HepG2 (cell line): ENCODE measurements at regions not wholly inside any gene's neighbourhood (a gene's known extent, or its start where the extent isn't known, plus 50 kb on each side); places are given as distances from the start of the nearest gene placed in this dataset.

Experiments used
- ARNT2 ChIP-seq: sonication (generic); formaldehyde crosslinking; IDR thresholded peaks from 2 replicates; pipeline ENCODE4 v1.8.0; 2022; ENCODE audit warnings: mild to moderate bottlenecking, low read depth, missing genetic modification reagents, moderate library complexity
- ATF7-NPFF ChIP-seq: sonication (generic); formaldehyde crosslinking; IDR thresholded peaks from 2 replicates; pipeline ENCODE4 v1.8.1; 2023; ENCODE audit warnings: mild to moderate bottlenecking, low read depth, missing genetic modification reagents, moderate library complexity
- CENPX ChIP-seq: sonication (generic); formaldehyde crosslinking; IDR thresholded peaks from 2 replicates; pipeline ENCODE4 v1.9.0; 2021; ENCODE audit warnings: mild to moderate bottlenecking, missing genetic modification reagents, moderate library complexity
- EEA1 ChIP-seq: sonication (generic); formaldehyde crosslinking; IDR thresholded peaks from 2 replicates; pipeline ENCODE4 v1.5.1; 2020; ENCODE audit warnings: mild to moderate bottlenecking, missing genetic modification reagents, borderline replicate concordance
- MTF1 ChIP-seq: sonication (generic); formaldehyde crosslinking; IDR thresholded peaks from 2 replicates; pipeline ENCODE4 v1.5.0; 2020; ENCODE audit warnings: missing genetic modification reagents
- NAIF1 ChIP-seq: sonication (generic); formaldehyde crosslinking; IDR thresholded peaks from 2 replicates; pipeline ENCODE4 v1.5.0; 2020; ENCODE audit warnings: mild to moderate bottlenecking, missing genetic modification reagents, borderline replicate concordance
- PHF5A ChIP-seq: IDR thresholded peaks from one replicate; pipeline ENCODE4 v1.6.1; 2018; ENCODE audit warnings: low read depth, missing genetic modification reagents; ENCODE audit not compliant: unreplicated experiment
- RBFOX2 ChIP-seq: fragments of 200-400 bp; formaldehyde crosslinking; IDR thresholded peaks from 2 replicates; pipeline ENCODE4 v1.6.1; 2017; ENCODE audit warnings: low read depth, mild to moderate bottlenecking, low read length
- ZNF12 ChIP-seq: sonication (generic); formaldehyde crosslinking; IDR thresholded peaks from 2 replicates; pipeline ENCODE4 v1.5.0; 2020; ENCODE audit warnings: missing genetic modification reagents
- ZNF234 ChIP-seq: sonication (generic); formaldehyde crosslinking; conservative IDR thresholded peaks from 2 replicates; pipeline ENCODE4 v1.5.1; 2020; ENCODE audit warnings: mild to moderate bottlenecking, missing genetic modification reagents
- ZNF496 ChIP-seq: sonication (generic); formaldehyde crosslinking; IDR thresholded peaks from 2 replicates; pipeline ENCODE4 v1.8.1; 2023; ENCODE audit warnings: mild to moderate bottlenecking, moderate library complexity, missing genetic modification reagents; ENCODE audit not compliant: insufficient replicate concordance
- ZNF652 ChIP-seq: IDR thresholded peaks from 2 replicates; pipeline ENCODE4 v1.6.1; 2016; ENCODE audit warnings: low read depth, borderline replicate concordance
- ZNF891 ChIP-seq: sonication (generic); formaldehyde crosslinking; IDR thresholded peaks from 2 replicates; pipeline ENCODE4 v1.5.0; 2020; ENCODE audit warnings: mild to moderate bottlenecking, missing genetic modification reagents
- TF ChIP-seq, protein P1 (sequence below): IDR thresholded peaks from 2 replicates; pipeline ENCODE4 v1.6.1; 2016; ENCODE audit warnings: low read depth, missing genetic modification reagents, missing compliant biosample characterization
- TF ChIP-seq, protein P2 (sequence below): sonication (generic); formaldehyde crosslinking; IDR thresholded peaks from 2 replicates; pipeline ENCODE4 v1.8.1; 2022; ENCODE audit warnings: mild to moderate bottlenecking, missing genetic modification reagents
- TF ChIP-seq, protein P3 (sequence below): IDR thresholded peaks from 2 replicates; pipeline ENCODE4 v1.6.1; 2016; ENCODE audit warnings: control low read depth

DNA sequence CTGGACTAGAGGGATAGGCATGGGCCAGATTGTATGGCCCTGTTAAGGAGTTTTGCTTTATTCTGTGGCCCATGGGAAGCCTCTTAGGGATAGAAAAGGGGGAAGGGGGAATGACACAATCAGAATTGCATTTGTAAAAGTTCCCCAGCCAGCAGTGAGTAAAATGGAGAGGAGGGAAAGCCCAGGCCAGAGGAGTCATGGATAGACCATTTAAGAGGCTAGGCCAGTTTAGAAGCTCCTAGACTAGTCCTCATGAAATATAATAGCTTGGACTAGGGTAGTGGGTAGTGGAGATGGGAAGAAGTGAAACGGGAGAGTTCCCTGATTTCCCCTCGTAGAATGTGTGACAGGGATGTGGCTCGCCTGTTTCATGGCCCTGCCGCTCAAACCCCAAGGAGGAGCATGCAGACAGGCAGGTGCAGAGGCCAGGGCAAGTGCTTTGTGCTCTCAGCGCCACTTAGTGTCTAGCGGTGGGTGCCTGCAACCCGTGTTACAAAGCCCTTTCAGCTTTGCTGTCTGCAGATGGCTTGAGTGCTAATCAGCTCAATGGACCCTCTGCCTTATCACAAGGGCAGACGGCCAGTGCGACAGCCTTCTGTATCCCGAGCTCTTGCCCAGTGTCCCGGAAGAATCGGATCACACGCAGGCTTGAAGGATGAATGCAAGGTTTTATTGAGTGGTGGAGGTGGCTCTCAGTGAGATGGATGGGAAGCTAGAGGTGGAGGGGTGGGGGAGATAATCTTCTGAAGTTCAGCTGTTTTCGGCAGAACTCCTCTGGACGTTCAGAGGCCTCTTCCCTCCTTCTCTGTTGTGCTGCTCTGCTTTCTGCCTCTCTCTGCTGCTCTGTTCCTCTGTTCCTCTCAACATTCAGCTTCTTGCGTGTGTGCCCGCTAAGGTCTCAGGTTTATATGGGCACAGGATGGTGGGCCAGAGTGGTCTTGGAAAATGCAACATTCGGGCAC lies 141.1 kb downstream of the CEP57L1 start (continued):
- no peak for TF ChIP-seq ZNF234 (CRISPR knock-in tag)
- TF ChIP-seq, protein P1, sequence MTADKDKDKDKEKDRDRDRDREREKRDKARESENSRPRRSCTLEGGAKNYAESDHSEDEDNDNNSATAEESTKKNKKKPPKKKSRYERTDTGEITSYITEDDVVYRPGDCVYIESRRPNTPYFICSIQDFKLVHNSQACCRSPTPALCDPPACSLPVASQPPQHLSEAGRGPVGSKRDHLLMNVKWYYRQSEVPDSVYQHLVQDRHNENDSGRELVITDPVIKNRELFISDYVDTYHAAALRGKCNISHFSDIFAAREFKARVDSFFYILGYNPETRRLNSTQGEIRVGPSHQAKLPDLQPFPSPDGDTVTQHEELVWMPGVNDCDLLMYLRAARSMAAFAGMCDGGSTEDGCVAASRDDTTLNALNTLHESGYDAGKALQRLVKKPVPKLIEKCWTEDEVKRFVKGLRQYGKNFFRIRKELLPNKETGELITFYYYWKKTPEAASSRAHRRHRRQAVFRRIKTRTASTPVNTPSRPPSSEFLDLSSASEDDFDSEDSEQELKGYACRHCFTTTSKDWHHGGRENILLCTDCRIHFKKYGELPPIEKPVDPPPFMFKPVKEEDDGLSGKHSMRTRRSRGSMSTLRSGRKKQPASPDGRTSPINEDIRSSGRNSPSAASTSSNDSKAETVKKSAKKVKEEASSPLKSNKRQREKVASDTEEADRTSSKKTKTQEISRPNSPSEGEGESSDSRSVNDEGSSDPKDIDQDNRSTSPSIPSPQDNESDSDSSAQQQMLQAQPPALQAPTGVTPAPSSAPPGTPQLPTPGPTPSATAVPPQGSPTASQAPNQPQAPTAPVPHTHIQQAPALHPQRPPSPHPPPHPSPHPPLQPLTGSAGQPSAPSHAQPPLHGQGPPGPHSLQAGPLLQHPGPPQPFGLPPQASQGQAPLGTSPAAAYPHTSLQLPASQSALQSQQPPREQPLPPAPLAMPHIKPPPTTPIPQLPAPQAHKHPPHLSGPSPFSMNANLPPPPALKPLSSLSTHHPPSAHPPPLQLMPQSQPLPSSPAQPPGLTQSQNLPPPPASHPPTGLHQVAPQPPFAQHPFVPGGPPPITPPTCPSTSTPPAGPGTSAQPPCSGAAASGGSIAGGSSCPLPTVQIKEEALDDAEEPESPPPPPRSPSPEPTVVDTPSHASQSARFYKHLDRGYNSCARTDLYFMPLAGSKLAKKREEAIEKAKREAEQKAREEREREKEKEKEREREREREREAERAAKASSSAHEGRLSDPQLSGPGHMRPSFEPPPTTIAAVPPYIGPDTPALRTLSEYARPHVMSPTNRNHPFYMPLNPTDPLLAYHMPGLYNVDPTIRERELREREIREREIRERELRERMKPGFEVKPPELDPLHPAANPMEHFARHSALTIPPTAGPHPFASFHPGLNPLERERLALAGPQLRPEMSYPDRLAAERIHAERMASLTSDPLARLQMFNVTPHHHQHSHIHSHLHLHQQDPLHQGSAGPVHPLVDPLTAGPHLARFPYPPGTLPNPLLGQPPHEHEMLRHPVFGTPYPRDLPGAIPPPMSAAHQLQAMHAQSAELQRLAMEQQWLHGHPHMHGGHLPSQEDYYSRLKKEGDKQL (CRISPR knock-in tag): no peak
- no peak for TF ChIP-seq PHF5A (CRISPR knock-in tag)
- TF ChIP-seq ZNF12 (CRISPR knock-in tag): no peak
- no peak for TF ChIP-seq CENPX (CRISPR knock-in tag)
- TF ChIP-seq, protein P2, sequence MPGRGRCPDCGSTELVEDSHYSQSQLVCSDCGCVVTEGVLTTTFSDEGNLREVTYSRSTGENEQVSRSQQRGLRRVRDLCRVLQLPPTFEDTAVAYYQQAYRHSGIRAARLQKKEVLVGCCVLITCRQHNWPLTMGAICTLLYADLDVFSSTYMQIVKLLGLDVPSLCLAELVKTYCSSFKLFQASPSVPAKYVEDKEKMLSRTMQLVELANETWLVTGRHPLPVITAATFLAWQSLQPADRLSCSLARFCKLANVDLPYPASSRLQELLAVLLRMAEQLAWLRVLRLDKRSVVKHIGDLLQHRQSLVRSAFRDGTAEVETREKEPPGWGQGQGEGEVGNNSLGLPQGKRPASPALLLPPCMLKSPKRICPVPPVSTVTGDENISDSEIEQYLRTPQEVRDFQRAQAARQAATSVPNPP (CRISPR knock-in tag): no peak
- TF ChIP-seq ZNF496: no peak
- TF ChIP-seq EEA1: no peak
- no peak for TF ChIP-seq RBFOX2
- TF ChIP-seq NAIF1 (CRISPR knock-in tag): no peak
- TF ChIP-seq, protein P3, sequence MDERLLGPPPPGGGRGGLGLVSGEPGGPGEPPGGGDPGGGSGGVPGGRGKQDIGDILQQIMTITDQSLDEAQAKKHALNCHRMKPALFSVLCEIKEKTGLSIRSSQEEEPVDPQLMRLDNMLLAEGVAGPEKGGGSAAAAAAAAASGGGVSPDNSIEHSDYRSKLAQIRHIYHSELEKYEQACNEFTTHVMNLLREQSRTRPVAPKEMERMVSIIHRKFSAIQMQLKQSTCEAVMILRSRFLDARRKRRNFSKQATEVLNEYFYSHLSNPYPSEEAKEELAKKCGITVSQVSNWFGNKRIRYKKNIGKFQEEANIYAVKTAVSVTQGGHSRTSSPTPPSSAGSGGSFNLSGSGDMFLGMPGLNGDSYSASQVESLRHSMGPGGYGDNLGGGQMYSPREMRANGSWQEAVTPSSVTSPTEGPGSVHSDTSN: no peak
- no peak for TF ChIP-seq MTF1 (CRISPR knock-in tag)
- no peak for TF ChIP-seq ATF7-NPFF (CRISPR knock-in tag)
- no peak for TF ChIP-seq ARNT2
- TF ChIP-seq ZNF891 (CRISPR knock-in tag): no peak
- TF ChIP-seq ZNF652: no peak
